GM12878 (cell line): ENCODE measurements at regions not wholly inside any gene's neighbourhood (a gene's known extent, or its start where the extent isn't known, plus 50 kb on each side); places are given as distances from the start of the nearest gene placed in this dataset.

Experiments used
- CBX3 ChIP-seq: fragments of 200-600 bp; sonication (generic); IDR thresholded peaks from 2 replicates; pipeline ENCODE4 v1.6.1; 2016; ENCODE audit warnings: low read depth, borderline replicate concordance
- EP300 ChIP-seq, 2 experiments: fragments of 150-350 bp in 1 of 2; IDR thresholded peaks; 2 replicates each; pipeline ENCODE4 v1.6.1; 2011 to 2012; ENCODE audit warnings: low read depth in 2 of 2, low read length in 2 of 2, borderline replicate concordance in 1 of 2, improper control_type of control experiment in 1 of 2, inconsistent platforms in 1 of 2; ENCODE audit not compliant: control insufficient read depth in 1 of 2
- EZH2 ChIP-seq: IDR thresholded peaks from 2 replicates; pipeline ENCODE4 v1.6.1; 2012; ENCODE audit warnings: low read depth, mild to moderate bottlenecking, control low read depth, inconsistent platforms, low read length, borderline replicate concordance; ENCODE audit not compliant: control insufficient read depth
- GABPA ChIP-seq: IDR thresholded peaks from 2 replicates; pipeline ENCODE4 v1.6.1; 2014; ENCODE audit warnings: antibody characterized with exemption, low read depth, mild to moderate bottlenecking, inconsistent platforms
- PAX8 ChIP-seq: fragments of 450-650 bp; IDR thresholded peaks from 2 replicates; pipeline ENCODE4 v1.6.1; 2017; ENCODE audit warnings: mild to moderate bottlenecking, moderate library complexity
- POLR2AphosphoS2 ChIP-seq: IDR thresholded peaks from 2 replicates; pipeline ENCODE4 v1.6.1; 2011; ENCODE audit warnings: low read depth, mild to moderate bottlenecking, low read length, improper control_type of control experiment, moderate library complexity
- SMC3 ChIP-seq: IDR thresholded peaks from 2 replicates; pipeline ENCODE4 v1.6.1; 2011; ENCODE audit warnings: low read length, improper control_type of control experiment, borderline replicate concordance
- SRF ChIP-seq, 2 experiments: IDR thresholded peaks; 2 replicates each; pipeline ENCODE4 v1.6.1; 2011; ENCODE audit warnings: low read depth in 2 of 2, low read length in 2 of 2, mild to moderate bottlenecking in 1 of 2, moderate library complexity in 1 of 2
- TF ChIP-seq, protein P1 (sequence below), 3 experiments: IDR thresholded peaks in 2 of 3; conservative IDR thresholded peaks in 1 of 3; 2 replicates each; pipeline ENCODE4 v1.5.1; 2011; ENCODE audit warnings: low read depth in 3 of 3, low read length in 3 of 3, mild to moderate bottlenecking in 3 of 3, control low read depth in 2 of 3, moderate library complexity in 2 of 3, inconsistent platforms in 1 of 3, mixed read lengths in 1 of 3; ENCODE audit not compliant: control insufficient read depth in 2 of 3, insufficient read depth in 1 of 3; ENCODE audit errors: extremely low read depth in 1 of 3
- TF ChIP-seq, protein P2 (sequence below): fragments of 450-650 bp; formaldehyde crosslinking; IDR thresholded peaks from 2 replicates; pipeline ENCODE4 v1.5.0; 2022; ENCODE audit warnings: mild to moderate bottlenecking, missing genetic modification characterization

DNA sequence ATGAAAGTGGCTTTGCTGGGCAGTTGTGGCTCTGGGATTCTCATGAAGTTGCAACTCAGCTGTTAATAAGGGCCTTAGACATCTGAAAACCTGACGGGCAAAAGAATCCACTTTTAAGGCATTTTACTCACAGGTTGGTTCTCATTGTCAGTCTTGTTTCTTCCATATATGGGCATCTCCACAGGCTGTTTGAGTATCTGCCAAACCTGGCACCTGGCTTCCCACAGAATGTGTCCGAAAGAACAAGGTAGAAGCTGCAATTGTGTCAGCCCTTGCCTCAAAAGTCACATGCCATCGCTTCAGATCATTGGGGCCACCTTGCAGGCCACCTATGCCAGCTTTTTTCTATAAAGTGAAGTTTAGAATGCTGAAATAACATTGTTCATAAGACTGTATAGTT lies 102.4 kb downstream of the KCTD12 start:
- TF ChIP-seq EZH2 (no peak), EP300 (IDR thresholded peaks at IDR 0.05; ENCODE audit: borderline replicate concordance in 1 of 2, control insufficient read depth in 1 of 2, low read depth in 2 of 2, low read length in 2 of 2) (no peak), SRF (IDR thresholded peaks at IDR 0.05; ENCODE audit: low read depth in 2 of 2, low read length in 2 of 2) (no peak), PAX8 (no peak), GABPA (no peak), CBX3 (no peak), SMC3 (no peak), POLR2AphosphoS2 (no peak)
- TF ChIP-seq, protein P1, sequence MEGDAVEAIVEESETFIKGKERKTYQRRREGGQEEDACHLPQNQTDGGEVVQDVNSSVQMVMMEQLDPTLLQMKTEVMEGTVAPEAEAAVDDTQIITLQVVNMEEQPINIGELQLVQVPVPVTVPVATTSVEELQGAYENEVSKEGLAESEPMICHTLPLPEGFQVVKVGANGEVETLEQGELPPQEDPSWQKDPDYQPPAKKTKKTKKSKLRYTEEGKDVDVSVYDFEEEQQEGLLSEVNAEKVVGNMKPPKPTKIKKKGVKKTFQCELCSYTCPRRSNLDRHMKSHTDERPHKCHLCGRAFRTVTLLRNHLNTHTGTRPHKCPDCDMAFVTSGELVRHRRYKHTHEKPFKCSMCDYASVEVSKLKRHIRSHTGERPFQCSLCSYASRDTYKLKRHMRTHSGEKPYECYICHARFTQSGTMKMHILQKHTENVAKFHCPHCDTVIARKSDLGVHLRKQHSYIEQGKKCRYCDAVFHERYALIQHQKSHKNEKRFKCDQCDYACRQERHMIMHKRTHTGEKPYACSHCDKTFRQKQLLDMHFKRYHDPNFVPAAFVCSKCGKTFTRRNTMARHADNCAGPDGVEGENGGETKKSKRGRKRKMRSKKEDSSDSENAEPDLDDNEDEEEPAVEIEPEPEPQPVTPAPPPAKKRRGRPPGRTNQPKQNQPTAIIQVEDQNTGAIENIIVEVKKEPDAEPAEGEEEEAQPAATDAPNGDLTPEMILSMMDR (IDR thresholded peaks at IDR 0.05 in 2 of 3, conservative IDR thresholded peaks at IDR 0.05 in 1 of 3; ENCODE audit: control insufficient read depth in 2 of 3, extremely low read depth in 1 of 3, insufficient read depth in 1 of 3, low read depth in 3 of 3, low read length in 3 of 3), result no peak
- TF ChIP-seq, protein P2, sequence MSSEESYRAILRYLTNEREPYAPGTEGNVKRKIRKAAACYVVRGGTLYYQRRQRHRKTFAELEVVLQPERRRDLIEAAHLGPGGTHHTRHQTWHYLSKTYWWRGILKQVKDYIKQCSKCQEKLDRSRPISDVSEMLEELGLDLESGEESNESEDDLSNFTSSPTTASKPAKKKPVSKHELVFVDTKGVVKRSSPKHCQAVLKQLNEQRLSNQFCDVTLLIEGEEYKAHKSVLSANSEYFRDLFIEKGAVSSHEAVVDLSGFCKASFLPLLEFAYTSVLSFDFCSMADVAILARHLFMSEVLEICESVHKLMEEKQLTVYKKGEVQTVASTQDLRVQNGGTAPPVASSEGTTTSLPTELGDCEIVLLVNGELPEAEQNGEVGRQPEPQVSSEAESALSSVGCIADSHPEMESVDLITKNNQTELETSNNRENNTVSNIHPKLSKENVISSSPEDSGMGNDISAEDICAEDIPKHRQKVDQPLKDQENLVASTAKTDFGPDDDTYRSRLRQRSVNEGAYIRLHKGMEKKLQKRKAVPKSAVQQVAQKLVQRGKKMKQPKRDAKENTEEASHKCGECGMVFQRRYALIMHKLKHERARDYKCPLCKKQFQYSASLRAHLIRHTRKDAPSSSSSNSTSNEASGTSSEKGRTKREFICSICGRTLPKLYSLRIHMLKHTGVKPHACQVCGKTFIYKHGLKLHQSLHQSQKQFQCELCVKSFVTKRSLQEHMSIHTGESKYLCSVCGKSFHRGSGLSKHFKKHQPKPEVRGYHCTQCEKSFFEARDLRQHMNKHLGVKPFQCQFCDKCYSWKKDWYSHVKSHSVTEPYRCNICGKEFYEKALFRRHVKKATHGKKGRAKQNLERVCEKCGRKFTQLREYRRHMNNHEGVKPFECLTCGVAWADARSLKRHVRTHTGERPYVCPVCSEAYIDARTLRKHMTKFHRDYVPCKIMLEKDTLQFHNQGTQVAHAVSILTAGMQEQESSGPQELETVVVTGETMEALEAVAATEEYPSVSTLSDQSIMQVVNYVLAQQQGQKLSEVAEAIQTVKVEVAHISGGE (CRISPR knock-in tag), result no peak
